ENCODE measurements at regions not wholly inside any gene's neighbourhood (a gene's known extent, or its start where the extent isn't known, plus 50 kb on each side); places are given as distances from the start of the nearest gene placed in this dataset.

DNA sequence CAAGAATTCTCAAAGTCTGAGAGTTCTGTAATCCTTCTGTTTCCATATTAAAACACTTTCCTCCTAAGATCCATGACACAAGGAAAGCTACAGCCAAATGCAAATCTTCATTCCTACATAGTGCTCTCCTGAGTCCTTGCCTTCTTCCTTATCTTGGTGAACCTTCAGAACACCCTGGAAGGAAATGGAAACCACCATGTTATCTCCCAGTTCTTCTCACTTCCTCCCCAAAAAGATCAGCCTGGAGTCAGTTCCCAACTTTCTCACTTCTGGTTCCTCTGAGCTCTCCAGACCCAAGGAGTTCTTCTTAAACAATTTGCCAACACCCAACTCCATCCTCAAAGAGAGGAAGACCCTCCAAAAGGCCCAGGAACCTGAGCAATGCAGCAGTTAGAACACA lies 193.3 kb upstream of the CCN2 start:
- TF ChIP-seq CEBPB (IDR thresholded peaks at IDR 0.05): no peak
- no peak for TF ChIP-seq RAD21 (IDR thresholded peaks at IDR 0.05; ENCODE audit: low read depth)
- TF ChIP-seq, protein P1, sequence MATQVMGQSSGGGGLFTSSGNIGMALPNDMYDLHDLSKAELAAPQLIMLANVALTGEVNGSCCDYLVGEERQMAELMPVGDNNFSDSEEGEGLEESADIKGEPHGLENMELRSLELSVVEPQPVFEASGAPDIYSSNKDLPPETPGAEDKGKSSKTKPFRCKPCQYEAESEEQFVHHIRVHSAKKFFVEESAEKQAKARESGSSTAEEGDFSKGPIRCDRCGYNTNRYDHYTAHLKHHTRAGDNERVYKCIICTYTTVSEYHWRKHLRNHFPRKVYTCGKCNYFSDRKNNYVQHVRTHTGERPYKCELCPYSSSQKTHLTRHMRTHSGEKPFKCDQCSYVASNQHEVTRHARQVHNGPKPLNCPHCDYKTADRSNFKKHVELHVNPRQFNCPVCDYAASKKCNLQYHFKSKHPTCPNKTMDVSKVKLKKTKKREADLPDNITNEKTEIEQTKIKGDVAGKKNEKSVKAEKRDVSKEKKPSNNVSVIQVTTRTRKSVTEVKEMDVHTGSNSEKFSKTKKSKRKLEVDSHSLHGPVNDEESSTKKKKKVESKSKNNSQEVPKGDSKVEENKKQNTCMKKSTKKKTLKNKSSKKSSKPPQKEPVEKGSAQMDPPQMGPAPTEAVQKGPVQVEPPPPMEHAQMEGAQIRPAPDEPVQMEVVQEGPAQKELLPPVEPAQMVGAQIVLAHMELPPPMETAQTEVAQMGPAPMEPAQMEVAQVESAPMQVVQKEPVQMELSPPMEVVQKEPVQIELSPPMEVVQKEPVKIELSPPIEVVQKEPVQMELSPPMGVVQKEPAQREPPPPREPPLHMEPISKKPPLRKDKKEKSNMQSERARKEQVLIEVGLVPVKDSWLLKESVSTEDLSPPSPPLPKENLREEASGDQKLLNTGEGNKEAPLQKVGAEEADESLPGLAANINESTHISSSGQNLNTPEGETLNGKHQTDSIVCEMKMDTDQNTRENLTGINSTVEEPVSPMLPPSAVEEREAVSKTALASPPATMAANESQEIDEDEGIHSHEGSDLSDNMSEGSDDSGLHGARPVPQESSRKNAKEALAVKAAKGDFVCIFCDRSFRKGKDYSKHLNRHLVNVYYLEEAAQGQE (IDR thresholded peaks at IDR 0.05; ENCODE audit: low read depth): no peak
- TF ChIP-seq TCF12 (IDR thresholded peaks at IDR 0.05; ENCODE audit: low read depth): no peak
- TF ChIP-seq TAF1 (IDR thresholded peaks at IDR 0.05; ENCODE audit: low read depth): no peak
- TF ChIP-seq EGR1 (IDR thresholded peaks at IDR 0.05): no peak
- no peak for TF ChIP-seq EP300 (IDR thresholded peaks at IDR 0.05; ENCODE audit: borderline replicate concordance)
- no peak for TF ChIP-seq YY1 (IDR thresholded peaks at IDR 0.05; ENCODE audit: low read depth)
- TF ChIP-seq, protein P2, sequence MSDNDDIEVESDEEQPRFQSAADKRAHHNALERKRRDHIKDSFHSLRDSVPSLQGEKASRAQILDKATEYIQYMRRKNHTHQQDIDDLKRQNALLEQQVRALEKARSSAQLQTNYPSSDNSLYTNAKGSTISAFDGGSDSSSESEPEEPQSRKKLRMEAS (IDR thresholded peaks at IDR 0.05): no peak
- no peak for TF ChIP-seq TEAD4 (IDR thresholded peaks at IDR 0.05)
- TF ChIP-seq CREB1 (IDR thresholded peaks at IDR 0.05; ENCODE audit: low read depth): no peak
- TF ChIP-seq, protein P3, sequence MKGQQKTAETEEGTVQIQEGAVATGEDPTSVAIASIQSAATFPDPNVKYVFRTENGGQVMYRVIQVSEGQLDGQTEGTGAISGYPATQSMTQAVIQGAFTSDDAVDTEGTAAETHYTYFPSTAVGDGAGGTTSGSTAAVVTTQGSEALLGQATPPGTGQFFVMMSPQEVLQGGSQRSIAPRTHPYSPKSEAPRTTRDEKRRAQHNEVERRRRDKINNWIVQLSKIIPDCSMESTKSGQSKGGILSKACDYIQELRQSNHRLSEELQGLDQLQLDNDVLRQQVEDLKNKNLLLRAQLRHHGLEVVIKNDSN (IDR thresholded peaks at IDR 0.05): no peak
- TF ChIP-seq NFIC (IDR thresholded peaks at IDR 0.05): no peak
- TF ChIP-seq FOXM1 (IDR thresholded peaks at IDR 0.05; ENCODE audit: borderline replicate concordance, low read depth): no peak

Data from Ishikawa (cell line).